GM19452 (cell line): ENCODE measurements at regions not wholly inside any gene's neighbourhood (a gene's known extent, or its start where the extent isn't known, plus 50 kb on each side); places are given as distances from the start of the nearest gene placed in this dataset.
"Not testable (repeated sequence)": the region's sequence is repeated elsewhere in the genome, so short reads cannot be mapped to it uniquely, and the experiment has no call there.

Experiments used
- ATAC-seq: cut with Tn5 transposase; IDR thresholded peaks from one replicate; pipeline ENCODE4 v1.9.1; 2021; ENCODE audit not compliant: unreplicated experiment

DNA sequence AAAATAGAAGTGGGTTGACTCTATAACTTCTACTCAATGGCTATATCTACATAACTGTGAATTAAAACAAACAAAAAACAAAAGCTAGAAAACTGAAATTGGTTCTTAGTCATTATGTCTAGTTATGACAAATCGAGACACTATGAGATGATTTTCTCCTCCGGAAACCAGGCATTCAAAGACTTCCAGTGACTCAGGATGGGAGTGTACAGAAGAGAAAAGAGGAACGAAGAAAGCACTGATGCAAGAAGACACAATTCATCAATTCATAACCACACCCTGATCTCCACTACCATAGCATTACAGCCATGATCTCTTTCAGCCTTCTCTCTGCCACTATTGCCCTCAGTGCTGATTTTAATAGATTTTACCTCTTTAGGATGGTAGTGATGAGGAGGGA is 253.6 kb downstream of the CBLL2 start:
- ATAC-seq: peak; percentile 99

DNA sequence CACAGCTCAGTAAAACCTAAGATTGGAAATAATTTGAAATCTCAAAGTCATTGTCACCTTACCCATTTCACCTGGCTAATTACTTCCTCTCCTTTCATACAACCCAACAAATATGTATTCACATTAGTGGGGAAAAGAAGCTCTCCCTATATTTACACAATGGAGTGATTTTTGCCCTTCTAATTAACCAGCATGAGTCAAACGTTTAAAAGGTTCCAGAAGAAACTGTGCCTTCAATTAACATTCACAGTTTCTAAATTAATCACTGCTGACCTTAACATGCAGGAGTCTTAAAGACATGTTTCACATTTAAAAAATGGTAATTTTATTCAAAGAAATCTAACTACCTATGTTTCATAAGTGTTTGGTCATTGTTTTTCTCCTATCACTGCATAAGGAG is 254.6 kb downstream of the CBLL2 start:
- ATAC-seq: no peak

DNA sequence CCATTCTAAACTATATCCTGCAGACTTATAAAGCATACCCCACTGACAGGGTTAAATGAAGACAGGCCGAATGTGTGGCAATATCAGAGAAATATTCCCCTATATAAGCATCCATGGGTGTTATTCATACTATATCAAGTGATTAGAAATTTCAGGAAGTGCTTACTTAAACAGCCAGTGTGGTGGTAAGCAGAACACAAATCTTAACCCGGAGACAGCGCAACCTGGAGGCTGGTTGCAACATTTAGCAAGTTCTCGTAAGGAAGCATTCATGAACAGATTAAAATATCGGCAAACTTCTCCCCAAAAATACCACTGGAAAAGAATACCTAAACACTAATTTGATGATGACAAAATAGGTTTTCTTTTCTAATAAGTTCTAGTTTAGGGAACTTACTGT is 261.2 kb downstream of the CBLL2 start:
- no peak for ATAC-seq

DNA sequence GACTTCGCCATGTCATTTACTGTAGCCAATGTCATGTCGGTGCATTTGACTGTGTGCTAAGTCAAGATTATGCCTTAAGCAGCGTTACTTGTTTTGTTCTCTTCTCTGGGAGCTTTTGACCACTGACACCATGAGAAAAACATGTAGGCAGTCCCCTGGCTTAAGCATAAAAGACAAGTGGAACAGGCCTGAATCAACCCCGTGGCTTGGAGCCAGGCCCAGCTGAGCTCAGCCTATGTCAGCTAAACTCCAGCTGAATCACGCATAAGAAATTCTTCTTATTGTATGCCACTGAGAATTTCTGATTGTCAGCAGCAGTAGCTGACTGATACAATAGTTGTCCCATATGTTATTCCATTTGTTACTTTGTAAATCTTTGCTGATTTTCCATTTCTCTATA is 261.9 kb downstream of the CBLL2 start:
- no peak for ATAC-seq

GRCh38 chrX:22536746-22537304 is 264.1 kb downstream of the CBLL2 start:
- no peak for ATAC-seq

DNA sequence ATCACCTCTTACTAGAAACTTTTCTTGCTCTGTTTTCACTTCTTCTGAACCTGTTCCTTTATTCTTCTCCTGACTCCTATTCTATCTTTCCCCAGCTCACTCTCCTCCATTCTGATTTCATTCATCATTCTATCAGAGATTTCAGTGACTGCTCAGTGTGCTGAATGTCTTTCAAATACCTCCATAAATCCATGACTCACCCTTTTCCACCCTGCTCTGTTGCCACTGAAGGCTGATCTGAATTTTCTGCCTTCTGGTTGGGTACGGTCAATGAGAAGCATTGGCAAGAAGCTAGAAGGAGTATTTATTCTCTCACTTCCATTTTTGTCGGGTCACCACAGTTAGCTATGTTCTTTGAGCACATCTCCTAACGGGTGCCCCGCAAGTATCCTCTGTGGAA is 265.9 kb downstream of the CBLL2 start:
- ATAC-seq: no peak

DNA sequence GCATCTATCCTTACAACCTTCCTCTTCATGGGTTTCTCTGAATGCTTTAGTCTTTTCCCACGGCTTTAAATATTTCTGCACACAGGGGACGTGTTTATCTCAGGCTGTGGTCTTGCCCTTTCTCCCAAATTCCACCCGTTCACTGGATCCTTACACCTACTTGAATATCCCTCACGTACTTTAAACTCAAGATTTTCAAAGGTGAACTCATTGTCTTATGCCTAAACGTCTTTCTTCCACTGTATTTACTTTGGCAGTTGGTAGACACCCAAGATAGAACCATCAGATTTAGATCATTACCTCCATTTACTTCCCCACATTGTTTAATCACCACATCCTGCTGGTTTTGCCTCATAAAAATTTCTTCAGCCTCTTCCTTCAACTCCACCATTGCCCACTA is 269.2 kb downstream of the CBLL2 start:
- no peak for ATAC-seq

GRCh38 chrX:22542641-22543040 is 269.9 kb downstream of the CBLL2 start:
- ATAC-seq: no peak

- ATAC-seq: no peak
Measured at GRCh38 chrX:22559506-22559905, 286.8 kb downstream of the CBLL2 start.

DNA sequence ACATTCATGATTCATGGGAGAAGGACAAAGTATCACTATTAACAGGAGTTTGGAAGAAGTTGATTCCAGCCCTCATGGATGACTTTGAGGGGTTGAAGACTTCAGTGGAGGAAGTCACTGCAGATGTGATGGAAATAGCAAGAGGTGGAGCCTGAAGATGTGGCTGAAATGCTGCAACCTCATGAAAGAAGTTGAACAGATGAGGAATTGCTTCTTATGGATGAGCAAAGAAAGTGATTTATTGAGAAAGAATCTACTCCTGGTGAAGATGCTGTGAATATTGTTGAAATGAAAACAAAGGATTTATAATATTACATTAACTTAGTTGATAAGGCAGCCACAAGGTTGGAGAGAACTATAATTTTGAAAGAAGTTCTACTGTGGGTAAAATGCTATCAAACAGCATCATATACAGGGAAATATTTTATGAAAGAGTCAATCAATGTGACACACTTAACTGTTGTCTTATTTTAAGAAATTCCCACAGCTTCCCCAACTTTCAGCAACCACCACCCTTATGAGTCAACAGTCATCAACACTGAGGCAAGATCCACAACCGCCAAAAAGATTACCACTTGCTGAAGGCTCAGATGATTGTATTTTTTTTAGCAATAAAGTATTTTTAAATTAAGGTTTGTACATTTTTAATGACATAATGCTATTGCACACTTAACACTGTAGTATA is 302.6 kb downstream of the CBLL2 start:
- ATAC-seq: no peak

DNA sequence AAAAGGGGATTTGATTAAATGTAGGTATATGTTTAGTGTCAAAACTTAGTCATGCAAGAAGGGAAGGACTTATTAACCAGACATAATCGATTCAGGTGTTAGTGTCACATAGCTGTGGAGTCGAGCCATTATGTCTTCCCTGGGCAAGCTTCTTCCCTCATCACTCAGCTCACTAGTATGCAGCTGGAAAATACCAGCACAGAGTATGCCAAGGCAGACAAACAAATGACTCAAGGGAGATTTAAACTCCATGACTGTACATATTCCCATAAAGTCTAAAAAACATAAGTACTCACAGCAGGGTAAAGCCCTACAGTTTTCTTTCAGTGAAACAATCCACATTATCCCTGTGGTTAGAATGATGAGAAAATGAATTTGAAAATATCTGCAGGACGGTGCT is 304.5 kb downstream of the CBLL2 start:
- ATAC-seq: no peak

DNA sequence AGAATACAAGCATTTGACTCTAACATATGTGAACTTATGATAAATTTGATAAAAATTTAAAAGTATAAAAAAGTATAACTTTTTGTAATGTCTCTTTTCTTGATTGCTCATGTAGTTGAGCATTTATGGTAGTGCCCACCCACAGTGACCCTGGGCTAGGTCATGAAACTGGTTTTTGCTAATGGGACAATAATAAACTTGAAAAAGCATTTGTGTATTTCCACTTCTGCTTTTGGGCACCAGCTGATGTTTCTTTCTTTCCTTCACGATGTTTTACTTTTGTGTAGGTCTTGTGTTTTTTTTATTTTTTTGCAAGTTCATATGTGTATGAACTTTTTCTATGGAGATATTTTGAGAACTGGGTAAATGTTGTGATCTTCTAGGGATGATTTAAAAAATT is 313.1 kb downstream of the CBLL2 start:
- no peak for ATAC-seq

DNA sequence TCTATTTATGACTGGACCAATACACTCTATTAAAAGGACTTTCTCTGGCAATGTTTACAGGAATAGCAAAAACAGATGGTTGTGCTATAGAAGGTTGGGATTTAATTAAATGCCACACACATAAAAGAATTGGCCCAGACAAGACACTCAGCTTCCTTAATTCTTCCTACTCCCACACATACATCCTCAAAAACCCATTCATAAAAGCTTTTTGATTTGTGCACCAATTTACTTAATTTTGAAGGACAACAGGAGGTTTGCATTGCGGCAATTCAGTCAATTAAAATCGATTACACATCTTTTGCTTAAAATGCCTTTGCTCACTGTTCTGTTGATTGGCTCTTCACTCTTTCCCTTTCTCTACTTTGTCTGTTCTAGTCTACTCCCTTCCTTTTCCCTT is 317.1 kb downstream of the CBLL2 start:
- ATAC-seq: no peak

- no peak for ATAC-seq
Measured at GRCh38 chrX:22594766-22595165, 322.1 kb downstream of the CBLL2 start.

DNA sequence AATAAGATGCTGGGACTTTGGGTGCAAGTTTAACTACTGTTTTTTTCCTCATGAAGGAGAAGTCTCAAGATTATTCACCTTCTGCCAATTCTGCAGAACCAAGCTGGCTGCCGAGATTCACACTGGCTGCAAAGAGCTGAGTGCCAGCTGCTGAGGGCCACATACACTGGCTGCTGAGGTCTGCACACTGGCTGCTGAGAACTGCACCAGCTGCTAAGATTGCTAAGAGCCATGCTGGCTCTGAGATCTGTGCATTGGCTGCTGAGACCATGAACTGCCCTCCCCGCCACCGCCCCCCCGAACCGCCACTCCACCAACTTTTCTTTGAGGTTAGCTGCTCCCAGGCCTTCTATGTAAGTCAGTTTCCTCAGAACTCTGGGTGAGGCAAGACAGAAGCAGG is 330.3 kb downstream of the CBLL2 start:
- ATAC-seq: no peak

DNA sequence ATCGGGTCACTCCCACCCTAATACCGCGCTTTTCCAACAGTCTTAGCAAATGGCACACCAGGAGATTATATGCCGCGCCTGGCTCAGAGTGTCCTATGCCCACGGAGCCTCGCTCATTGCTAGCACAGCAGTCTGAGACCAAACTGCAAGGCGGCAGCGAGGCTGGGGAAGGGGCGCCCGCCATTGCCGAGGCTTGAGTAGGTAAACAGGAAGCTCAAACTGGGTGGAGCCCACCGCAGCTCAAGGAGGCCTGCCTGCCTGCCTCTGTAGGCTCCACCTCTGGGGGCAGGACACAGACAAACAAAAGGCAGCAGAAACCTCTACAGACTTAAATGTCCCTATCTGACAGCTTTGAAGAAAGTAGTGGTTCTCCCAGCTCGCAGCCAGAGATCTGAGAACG is 336.7 kb downstream of the CBLL2 start:
- ATAC-seq: not testable (repeated sequence)

- no peak for ATAC-seq
Measured at GRCh38 chrX:22616867-22617266, 344.2 kb downstream of the CBLL2 start.

GRCh38 chrX:22627576-22627975 is 354.9 kb downstream of the CBLL2 start:
- no peak for ATAC-seq

GRCh38 chrX:22628275-22628674 is 355.6 kb downstream of the CBLL2 start:
- no peak for ATAC-seq

DNA sequence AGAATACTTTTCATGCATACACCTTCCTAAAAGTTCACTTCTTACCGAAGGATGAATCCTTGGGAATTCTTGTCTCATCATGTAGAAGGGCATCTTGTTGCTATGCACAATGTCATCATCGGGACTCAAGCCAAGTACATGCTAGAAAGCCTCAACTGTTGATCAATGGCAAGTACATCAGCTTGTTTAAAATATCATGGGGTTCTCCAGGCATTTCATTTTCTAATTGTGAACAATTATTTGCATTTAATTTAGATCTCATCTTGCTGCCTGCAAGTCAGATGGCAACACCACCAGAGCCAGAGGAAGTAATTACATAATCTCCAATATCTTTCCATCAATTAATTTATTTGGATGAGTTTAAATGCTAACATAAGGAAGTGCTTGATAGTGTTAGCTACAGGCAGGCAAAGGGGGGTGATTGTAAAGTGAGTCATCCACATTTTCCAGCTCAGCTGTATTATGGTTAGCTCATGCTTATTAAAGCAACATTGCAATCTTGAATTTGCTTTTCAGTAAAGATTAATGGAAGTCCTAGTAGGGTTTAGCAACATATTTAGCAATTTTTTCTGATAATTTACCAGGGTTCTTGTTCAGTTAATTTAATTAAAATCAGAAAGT is 356.5 kb downstream of the CBLL2 start:
- no peak for ATAC-seq

- no peak for ATAC-seq
Measured at GRCh38 chrX:22634083-22634482, 361.4 kb downstream of the CBLL2 start.

DNA sequence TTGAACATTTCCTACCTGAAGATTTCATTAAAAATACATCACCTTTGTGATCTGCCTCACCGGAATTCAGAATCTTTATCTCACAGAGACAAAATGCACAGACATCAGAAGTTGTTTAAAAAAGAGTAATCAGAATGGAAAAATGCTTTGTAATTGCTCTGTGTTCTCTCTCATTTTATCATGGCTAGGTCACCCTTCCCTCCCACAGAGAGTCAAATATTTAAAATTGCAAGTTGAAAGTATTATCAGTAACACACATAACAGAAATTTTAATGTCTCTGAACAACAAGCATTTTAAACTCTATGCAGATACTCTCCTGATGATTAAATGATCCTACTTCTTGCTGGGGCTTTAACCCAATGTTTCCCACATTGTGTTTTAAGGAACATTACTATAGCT is 362.0 kb downstream of the CBLL2 start:
- ATAC-seq: no peak

GRCh38 chrX:22648281-22648680 is 351.5 kb upstream of the DDX53 start:
- no peak for ATAC-seq
